ENCODE measurements at regions not wholly inside any gene's neighbourhood (a gene's known extent, or its start where the extent isn't known, plus 50 kb on each side); places are given as distances from the start of the nearest gene placed in this dataset.

- no peak for DNase-seq (ENCODE audit: low spot score)
- TF ChIP-seq CTCF (IDR thresholded peaks at IDR 0.05; ENCODE audit: unreplicated experiment), result no peak
- Mint-ChIP-seq H3K27me3 (ENCODE audit: unreplicated experiment) (no peaks in the 10 kb centered on the region), H3K36me3 (ENCODE audit: low read depth, unreplicated experiment) (no peaks in the 10 kb centered on the region), H3K4me3 (ENCODE audit: unreplicated experiment) (no peak overlapping the region), H3K4me1 (ENCODE audit: unreplicated experiment) (peaks cover 21% of the 10 kb centered on the region), H3K27ac (ENCODE audit: unreplicated experiment) (no peak overlapping the region), H3K9me3 (ENCODE audit: unreplicated experiment) (no peaks in the 10 kb centered on the region)
Observed at GRCh38 chr3:161641287-161641686, 144.7 kb downstream of the OTOL1 start.

GRCh38 chr3:161644891-161645635, 148.5 kb downstream of the OTOL1 start:
- Mint-ChIP-seq H3K4me3 (ENCODE audit: unreplicated experiment) (no peak overlapping the region), H3K4me1 (ENCODE audit: unreplicated experiment) (peaks cover 14% of the 10 kb centered on the region), H3K27me3 (ENCODE audit: unreplicated experiment) (no peaks in the 10 kb centered on the region), H3K27ac (ENCODE audit: unreplicated experiment) (no peak overlapping the region), H3K9me3 (ENCODE audit: unreplicated experiment) (no peaks in the 10 kb centered on the region), H3K36me3 (ENCODE audit: low read depth, unreplicated experiment) (no peaks in the 10 kb centered on the region)
- no peak for TF ChIP-seq CTCF (IDR thresholded peaks at IDR 0.05; ENCODE audit: unreplicated experiment)
- no peak for DNase-seq (ENCODE audit: low spot score)

- Mint-ChIP-seq H3K27me3 (ENCODE audit: unreplicated experiment) (no peaks in the 10 kb centered on the region), H3K4me1 (ENCODE audit: unreplicated experiment) (peaks cover 4% of the 10 kb centered on the region), H3K27ac (ENCODE audit: unreplicated experiment) (no peak overlapping the region), H3K4me3 (ENCODE audit: unreplicated experiment) (no peak overlapping the region), H3K9me3 (ENCODE audit: unreplicated experiment) (no peaks in the 10 kb centered on the region), H3K36me3 (ENCODE audit: low read depth, unreplicated experiment) (no peaks in the 10 kb centered on the region)
- TF ChIP-seq CTCF (IDR thresholded peaks at IDR 0.05; ENCODE audit: unreplicated experiment), result no peak
- no peak for DNase-seq (ENCODE audit: low spot score)
Observed at GRCh38 chr3:161647936-161648470, 151.4 kb downstream of the OTOL1 start.

GRCh38 chr3:161649900-161650484, 153.4 kb downstream of the OTOL1 start:
- Mint-ChIP-seq H3K4me1 (ENCODE audit: unreplicated experiment) (no peaks in the 10 kb centered on the region), H3K4me3 (ENCODE audit: unreplicated experiment) (no peak overlapping the region), H3K36me3 (ENCODE audit: low read depth, unreplicated experiment) (no peaks in the 10 kb centered on the region), H3K9me3 (ENCODE audit: unreplicated experiment) (no peaks in the 10 kb centered on the region), H3K27ac (ENCODE audit: unreplicated experiment) (no peak overlapping the region), H3K27me3 (ENCODE audit: unreplicated experiment) (no peaks in the 10 kb centered on the region)
- no peak for DNase-seq (ENCODE audit: low spot score)
- no peak for TF ChIP-seq CTCF (IDR thresholded peaks at IDR 0.05; ENCODE audit: unreplicated experiment)

GRCh38 chr3:161657786-161658185, 161.2 kb downstream of the OTOL1 start:
- Mint-ChIP-seq H3K9me3 (ENCODE audit: unreplicated experiment) (no peaks in the 10 kb centered on the region), H3K27ac (ENCODE audit: unreplicated experiment) (no peak overlapping the region), H3K4me1 (ENCODE audit: unreplicated experiment) (peaks cover 7% of the 10 kb centered on the region), H3K4me3 (ENCODE audit: unreplicated experiment) (no peak overlapping the region), H3K27me3 (ENCODE audit: unreplicated experiment) (peaks cover 2% of the 10 kb centered on the region), H3K36me3 (ENCODE audit: low read depth, unreplicated experiment) (no peaks in the 10 kb centered on the region)
- DNase-seq (ENCODE audit: low spot score), result no peak
- no peak for TF ChIP-seq CTCF (IDR thresholded peaks at IDR 0.05; ENCODE audit: unreplicated experiment)
